HG03469 (cell line): ENCODE measurements at regions not wholly inside any gene's neighbourhood (a gene's known extent, or its start where the extent isn't known, plus 50 kb on each side); places are given as distances from the start of the nearest gene placed in this dataset.

Experiments
- ATAC-seq: cut with Tn5 transposase; IDR thresholded peaks from one replicate; pipeline ENCODE4 v1.9.1; 2021; ENCODE audit warnings: mild to moderate bottlenecking, moderate library complexity, moderate number of reproducible peaks; ENCODE audit not compliant: unreplicated experiment

- no peak for ATAC-seq
Observed at GRCh38 chr3:124272605-124273151, 280.8 kb upstream of the ROPN1 start.

- ATAC-seq = no peak
Observed at GRCh38 chr3:124273651-124274050, 281.7 kb upstream of the ROPN1 start.

GRCh38 chr3:124274051-124274450, 282.1 kb upstream of the ROPN1 start:
- no peak for ATAC-seq

- no peak for ATAC-seq
Observed at GRCh38 chr3:124275412-124275811, 283.5 kb upstream of the ROPN1 start.

- no peak for ATAC-seq
Observed at GRCh38 chr3:124276133-124276532, 284.2 kb upstream of the ROPN1 start.

- ATAC-seq = no peak
Observed at GRCh38 chr3:124276539-124277143, 284.7 kb upstream of the ROPN1 start.

- ATAC-seq = no peak
Observed at GRCh38 chr3:124277144-124277890, 285.4 kb upstream of the ROPN1 start.

GRCh38 chr3:124281453-124282316, 289.8 kb upstream of the ROPN1 start:
- ATAC-seq = no peak

- no peak for ATAC-seq
Observed at GRCh38 chr3:124282751-124283651, 291.1 kb upstream of the ROPN1 start.

- ATAC-seq = no peak
Observed at GRCh38 chr3:124283652-124284023, 291.7 kb upstream of the ROPN1 start.

- no peak for ATAC-seq
Observed at GRCh38 chr3:124288996-124289395, 297.1 kb upstream of the ROPN1 start.

GRCh38 chr3:124291008-124291407, 299.1 kb upstream of the ROPN1 start:
- no peak for ATAC-seq

GRCh38 chr3:124292329-124292728, 300.4 kb upstream of the ROPN1 start:
- ATAC-seq = no peak

- no peak for ATAC-seq
Observed at GRCh38 chr3:124293584-124293983, 301.7 kb upstream of the ROPN1 start.

GRCh38 chr3:124295362-124295761, 303.4 kb upstream of the ROPN1 start:
- ATAC-seq = no peak

GRCh38 chr3:124296406-124296805, 304.5 kb upstream of the ROPN1 start:
- ATAC-seq = no peak

- ATAC-seq = no peak
Observed at GRCh38 chr3:124297062-124297980, 305.4 kb upstream of the ROPN1 start.

- no peak for ATAC-seq
Observed at GRCh38 chr3:124298301-124298700, 306.4 kb upstream of the ROPN1 start.

GRCh38 chr3:124298951-124299350, 307.0 kb upstream of the ROPN1 start:
- ATAC-seq = no peak
